ENCODE measurements at regions not wholly inside any gene's neighbourhood (a gene's known extent, or its start where the extent isn't known, plus 50 kb on each side); places are given as distances from the start of the nearest gene placed in this dataset.

- peaks cover 12% of the 10 kb centered on the region for H3K9me3 Mint-ChIP-seq
- H3K27ac Mint-ChIP-seq: no peak overlapping the region
- H3K4me3 Mint-ChIP-seq: no peak overlapping the region
- no peaks in the 10 kb centered on the region for H3K4me1 Mint-ChIP-seq
- no peak for ATAC-seq (replicated peaks)
- H3K27me3 Mint-ChIP-seq: no peaks in the 10 kb centered on the region
- no peaks in the 10 kb centered on the region for H3K36me3 Mint-ChIP-seq (ENCODE audit: low read depth)
Observed at GRCh38 chr13:34345258-34345965, 527.5 kb downstream of the RFC3 start.

GRCh38 chr13:34346626-34347025 lies 528.7 kb downstream of the RFC3 start:
- H3K27ac Mint-ChIP-seq: no peak overlapping the region
- no peak overlapping the region for H3K4me3 Mint-ChIP-seq
- no peak for ATAC-seq (replicated peaks)
- H3K4me1 Mint-ChIP-seq: no peaks in the 10 kb centered on the region
- H3K9me3 Mint-ChIP-seq: peaks cover 11% of the 10 kb centered on the region
- H3K27me3 Mint-ChIP-seq: peaks cover 5% of the 10 kb centered on the region
- H3K36me3 Mint-ChIP-seq (ENCODE audit: low read depth): no peaks in the 10 kb centered on the region

GRCh38 chr13:34347784-34348573 lies 530.0 kb downstream of the RFC3 start:
- no peaks in the 10 kb centered on the region for H3K36me3 Mint-ChIP-seq (ENCODE audit: low read depth)
- H3K27ac Mint-ChIP-seq: no peak overlapping the region
- peaks cover 11% of the 10 kb centered on the region for H3K9me3 Mint-ChIP-seq
- no peak overlapping the region for H3K4me3 Mint-ChIP-seq
- no peaks in the 10 kb centered on the region for H3K4me1 Mint-ChIP-seq
- ATAC-seq (replicated peaks): no peak
- peaks cover 5% of the 10 kb centered on the region for H3K27me3 Mint-ChIP-seq

GRCh38 chr13:34349091-34349722 lies 531.3 kb downstream of the RFC3 start:
- Mint-ChIP-seq H3K27me3 (peaks cover 5% of the 10 kb centered on the region), H3K9me3 (peaks cover 5% of the 10 kb centered on the region), H3K4me3 (no peak overlapping the region), H3K36me3 (ENCODE audit: low read depth) (no peaks in the 10 kb centered on the region), H3K4me1 (no peaks in the 10 kb centered on the region), H3K27ac (no peak overlapping the region)
- ATAC-seq (replicated peaks): no peak

- Mint-ChIP-seq H3K36me3 (ENCODE audit: low read depth) (no peaks in the 10 kb centered on the region), H3K27me3 (peaks cover 5% of the 10 kb centered on the region), H3K9me3 (peaks cover 5% of the 10 kb centered on the region), H3K27ac (no peak overlapping the region), H3K4me1 (no peaks in the 10 kb centered on the region), H3K4me3 (no peak overlapping the region)
- ATAC-seq (replicated peaks): no peak
Observed at GRCh38 chr13:34350671-34351070, 532.7 kb downstream of the RFC3 start.

- no peak for ATAC-seq (replicated peaks)
- no peak overlapping the region for H3K27ac Mint-ChIP-seq
- peaks cover 5% of the 10 kb centered on the region for H3K27me3 Mint-ChIP-seq
- H3K9me3 Mint-ChIP-seq: peaks cover 5% of the 10 kb centered on the region
- no peak overlapping the region for H3K4me3 Mint-ChIP-seq
- no peaks in the 10 kb centered on the region for H3K4me1 Mint-ChIP-seq
- no peaks in the 10 kb centered on the region for H3K36me3 Mint-ChIP-seq (ENCODE audit: low read depth)
Observed at GRCh38 chr13:34351134-34351533, 533.2 kb downstream of the RFC3 start.

GRCh38 chr13:34352958-34353357 lies 535.0 kb downstream of the RFC3 start:
- H3K4me3 Mint-ChIP-seq: no peak overlapping the region
- H3K9me3 Mint-ChIP-seq: peaks cover 9% of the 10 kb centered on the region
- peaks cover 5% of the 10 kb centered on the region for H3K27me3 Mint-ChIP-seq
- no peaks in the 10 kb centered on the region for H3K4me1 Mint-ChIP-seq
- no peak for ATAC-seq (replicated peaks)
- H3K36me3 Mint-ChIP-seq (ENCODE audit: low read depth): no peaks in the 10 kb centered on the region
- no peak overlapping the region for H3K27ac Mint-ChIP-seq

GRCh38 chr13:34356686-34357434 lies 538.9 kb downstream of the RFC3 start:
- Mint-ChIP-seq H3K4me1 (no peaks in the 10 kb centered on the region), H3K27me3 (no peaks in the 10 kb centered on the region), H3K4me3 (no peak overlapping the region), H3K9me3 (peaks cover 4% of the 10 kb centered on the region), H3K36me3 (ENCODE audit: low read depth) (no peaks in the 10 kb centered on the region), H3K27ac (no peak overlapping the region)
- no peak for ATAC-seq (replicated peaks)

- Mint-ChIP-seq H3K4me1 (no peaks in the 10 kb centered on the region), H3K9me3 (peaks cover 4% of the 10 kb centered on the region), H3K36me3 (ENCODE audit: low read depth) (no peaks in the 10 kb centered on the region), H3K27me3 (no peaks in the 10 kb centered on the region), H3K4me3 (no peak overlapping the region), H3K27ac (no peak overlapping the region)
- no peak for ATAC-seq (replicated peaks)
Observed at GRCh38 chr13:34357435-34358232, 539.7 kb downstream of the RFC3 start.

- no peaks in the 10 kb centered on the region for H3K27me3 Mint-ChIP-seq
- H3K4me3 Mint-ChIP-seq: no peak overlapping the region
- H3K27ac Mint-ChIP-seq: no peak overlapping the region
- no peaks in the 10 kb centered on the region for H3K4me1 Mint-ChIP-seq
- peaks cover 4% of the 10 kb centered on the region for H3K9me3 Mint-ChIP-seq
- no peak for ATAC-seq (replicated peaks)
- no peaks in the 10 kb centered on the region for H3K36me3 Mint-ChIP-seq (ENCODE audit: low read depth)
Observed at GRCh38 chr13:34358811-34359513, 541.0 kb downstream of the RFC3 start.

- peaks cover 4% of the 10 kb centered on the region for H3K9me3 Mint-ChIP-seq
- ATAC-seq (replicated peaks): no peak
- no peak overlapping the region for H3K27ac Mint-ChIP-seq
- no peaks in the 10 kb centered on the region for H3K27me3 Mint-ChIP-seq
- H3K4me3 Mint-ChIP-seq: no peak overlapping the region
- no peaks in the 10 kb centered on the region for H3K4me1 Mint-ChIP-seq
- H3K36me3 Mint-ChIP-seq (ENCODE audit: low read depth): no peaks in the 10 kb centered on the region
Observed at GRCh38 chr13:34360702-34361101, 542.8 kb downstream of the RFC3 start.

GRCh38 chr13:34361560-34361959 lies 543.6 kb downstream of the RFC3 start:
- H3K9me3 Mint-ChIP-seq: peaks cover 1% of the 10 kb centered on the region
- H3K27ac Mint-ChIP-seq: no peak overlapping the region
- H3K27me3 Mint-ChIP-seq: no peaks in the 10 kb centered on the region
- no peak overlapping the region for H3K4me3 Mint-ChIP-seq
- H3K36me3 Mint-ChIP-seq (ENCODE audit: low read depth): no peaks in the 10 kb centered on the region
- no peak for ATAC-seq (replicated peaks)
- H3K4me1 Mint-ChIP-seq: no peaks in the 10 kb centered on the region

GRCh38 chr13:34363266-34363665 lies 545.3 kb downstream of the RFC3 start:
- no peaks in the 10 kb centered on the region for H3K27me3 Mint-ChIP-seq
- H3K4me3 Mint-ChIP-seq: no peak overlapping the region
- H3K27ac Mint-ChIP-seq: no peak overlapping the region
- H3K9me3 Mint-ChIP-seq: peaks cover 3% of the 10 kb centered on the region
- no peaks in the 10 kb centered on the region for H3K36me3 Mint-ChIP-seq (ENCODE audit: low read depth)
- no peak for ATAC-seq (replicated peaks)
- H3K4me1 Mint-ChIP-seq: no peaks in the 10 kb centered on the region
